Keratinocyte (primary cell): ENCODE measurements at regions not wholly inside any gene's neighbourhood (a gene's known extent, or its start where the extent isn't known, plus 50 kb on each side); places are given as distances from the start of the nearest gene placed in this dataset.

Source experiments
- DNase-seq: peaks from one replicate; pipeline ENCODE4 v3.0.0-alpha.2; 2011; ENCODE audit warnings: low read depth, missing footprints, low spot score
- FAIRE-seq: peaks from 2 replicates; lab custom pipeline; 2011; peaks lifted over from hg19 to GRCh38; lab: Jason Lieb, UNC
- H2AFZ ChIP-seq: 2 replicates; pipeline ENCODE4 v1.6.0; 2012; ENCODE audit warnings: low read length, control low read depth, inconsistent platforms; ENCODE audit not compliant: control insufficient read depth
- H3K27ac ChIP-seq: 2 replicates; pipeline ENCODE4 v1.5.1; 2011; ENCODE audit warnings: low read length; ENCODE audit not compliant: control insufficient read depth, insufficient read depth
- H3K27me3 ChIP-seq: 3 replicates; pipeline ENCODE4 v1.6.0; 2011; ENCODE audit warnings: low read length; ENCODE audit not compliant: control insufficient read depth, insufficient read depth; ENCODE audit errors: extremely low read depth
- H3K36me3 ChIP-seq, 2 experiments: 2 replicates in 1 of 2; 3 replicates in 1 of 2; pipeline ENCODE4 v1.5.1; 2011; ENCODE audit warnings: low read length in 2 of 2, mild to moderate bottlenecking in 1 of 2; ENCODE audit not compliant: control insufficient read depth in 2 of 2, insufficient read depth in 2 of 2; ENCODE audit errors: extremely low read depth in 1 of 2
- H3K4me1 ChIP-seq: 3 replicates; pipeline ENCODE4 v1.5.1; 2011; ENCODE audit warnings: low read length; ENCODE audit not compliant: control insufficient read depth, insufficient read depth; ENCODE audit errors: extremely low read depth
- H3K4me2 ChIP-seq: 3 replicates; pipeline ENCODE4 v1.6.0; 2011; ENCODE audit warnings: low read depth, low read length; ENCODE audit not compliant: control insufficient read depth, insufficient read depth; ENCODE audit errors: extremely low read depth
- H3K4me3 ChIP-seq, 3 experiments: fragments of 200-600 bp in 1 of 3; sonication (generic) in 1 of 3; 2 replicates in 2 of 3; 3 replicates in 1 of 3; pipeline ENCODE4 v1.5.1; 2011 to 2016; ENCODE audit warnings: low read length in 3 of 3, mild to moderate bottlenecking in 3 of 3, control low read depth in 2 of 3, inconsistent platforms in 1 of 3, low read depth in 1 of 3, mixed read lengths in 1 of 3, mixed run types in 1 of 3, moderate library complexity in 1 of 3; ENCODE audit not compliant: control insufficient read depth in 2 of 3, insufficient read depth in 2 of 3; ENCODE audit errors: extremely low read depth in 1 of 3
- H3K79me2 ChIP-seq: 2 replicates; pipeline ENCODE4 v1.6.0; 2012; ENCODE audit warnings: low read length; ENCODE audit not compliant: control insufficient read depth, insufficient read depth
- H3K9ac ChIP-seq: 3 replicates; pipeline ENCODE4 v1.6.0; 2011; ENCODE audit warnings: low read length; ENCODE audit not compliant: control insufficient read depth, insufficient read depth; ENCODE audit errors: extremely low read depth
- H3K9me1 ChIP-seq: 3 replicates; pipeline ENCODE4 v1.6.0; 2011; ENCODE audit warnings: low read length; ENCODE audit not compliant: control insufficient read depth, insufficient read depth; ENCODE audit errors: extremely low read depth
- H3K9me3 ChIP-seq: 2 replicates; pipeline ENCODE4 v1.5.1; 2012; ENCODE audit warnings: low read depth, low read length; ENCODE audit not compliant: control insufficient read depth
- H4K20me1 ChIP-seq: 3 replicates; pipeline ENCODE4 v1.6.0; 2011; ENCODE audit warnings: low read length; ENCODE audit not compliant: control insufficient read depth, insufficient read depth; ENCODE audit errors: extremely low read depth
- CTCF ChIP-seq, 3 experiments: IDR thresholded peaks in 1 of 3; conservative IDR thresholded peaks in 1 of 3; optimal IDR thresholded peaks in 1 of 3; 2 replicates in 2 of 3; 3 replicates in 1 of 3; pipeline versions ENCODE3 to v1.5.1; 2011; ENCODE audit warnings: low read length in 3 of 3, mild to moderate bottlenecking in 3 of 3, moderate library complexity in 2 of 3, control low read depth in 1 of 3, inconsistent platforms in 1 of 3; ENCODE audit not compliant: insufficient read depth in 2 of 3; ENCODE audit errors: extremely low read depth in 1 of 3
- EZH2 ChIP-seq: IDR thresholded peaks from one replicate; pipeline ENCODE4 v1.6.1; 2012; ENCODE audit warnings: inconsistent platforms, mild to moderate bottlenecking, low read length, moderate library complexity
- dilution Hi-C: fragments of 300-500 bp; cut with MboI; formaldehyde crosslinking; loops from one replicate; pipeline ENCODE4 v1.7.0; 2020; ENCODE audit warnings: low sequenced_read_pairs; ENCODE audit not compliant: extremely low pct_ligation_motif_present

- no peak for FAIRE-seq
- no peaks in the 10 kb centered on the region for H3K79me2 ChIP-seq
- no peaks in the 10 kb centered on the region for H4K20me1 ChIP-seq
- dilution Hi-C loops = no loop called here
- no peak overlapping the region for H3K4me2 ChIP-seq
- no peak overlapping the region for H3K9ac ChIP-seq
- no peak overlapping the region for H3K4me3 ChIP-seq
- no peak overlapping the region for H2AFZ ChIP-seq
- no peaks in the 10 kb centered on the region for H3K4me1 ChIP-seq
- H3K36me3 ChIP-seq = no peaks in the 10 kb centered on the region
- H3K9me1 ChIP-seq = no peaks in the 10 kb centered on the region
- H3K9me3 ChIP-seq = no peaks in the 10 kb centered on the region
- H3K27me3 ChIP-seq = no peaks in the 10 kb centered on the region
- no peak for TF ChIP-seq CTCF (optimal IDR thresholded peaks at IDR 0.05 in 1 of 3, IDR thresholded peaks at IDR 0.05 in 1 of 3, conservative IDR thresholded peaks at IDR 0.05 in 1 of 3; ENCODE audit: extremely low read depth in 1 of 3, insufficient read depth in 2 of 3, low read length in 3 of 3)
- TF ChIP-seq EZH2 = no peak
- H3K27ac ChIP-seq = no peak overlapping the region
- no peak for DNase-seq
These were observed 400.0 kb upstream of the PPP2R3A start for GRCh38 chr3:135565546-135565945.

GRCh38 chr3:135567223-135567622 lies 398.3 kb upstream of the PPP2R3A start:
- Histone ChIP-seq H3K79me2 (no peaks in the 10 kb centered on the region), H3K4me2 (no peak overlapping the region), H3K9me1 (no peaks in the 10 kb centered on the region), H4K20me1 (no peaks in the 10 kb centered on the region), H3K4me1 (no peaks in the 10 kb centered on the region), H3K4me3 (no peak overlapping the region), H3K9me3 (no peaks in the 10 kb centered on the region), H3K27ac (no peak overlapping the region), H3K9ac (no peak overlapping the region), H3K36me3 (no peaks in the 10 kb centered on the region), H3K27me3 (no peaks in the 10 kb centered on the region), H2AFZ (no peak overlapping the region)
- DNase-seq (no peak), FAIRE-seq (no peak)
- dilution Hi-C loops = no loop called here
- TF ChIP-seq CTCF (optimal IDR thresholded peaks at IDR 0.05 in 1 of 3, IDR thresholded peaks at IDR 0.05 in 1 of 3, conservative IDR thresholded peaks at IDR 0.05 in 1 of 3; ENCODE audit: extremely low read depth in 1 of 3, insufficient read depth in 2 of 3, low read length in 3 of 3) (no peak), EZH2 (no peak)
